MM.1S (cell line): ENCODE measurements at regions not wholly inside any gene's neighbourhood (a gene's known extent, or its start where the extent isn't known, plus 50 kb on each side); places are given as distances from the start of the nearest gene placed in this dataset.

ENCODE experiments used
- EZH2 ChIP-seq: fragments of 300-600 bp; sonication (generic); optimal IDR thresholded peaks from 2 replicates; pipeline ENCODE3; 2017; ENCODE audit warnings: low read depth, mild to moderate bottlenecking, antibody characterized with exemption, low read length, mixed read lengths
- TF ChIP-seq, protein P1 (sequence below): fragments of 300-600 bp; sonication (generic); IDR thresholded peaks from 2 replicates; pipeline ENCODE4 v1.5.1; 2016; ENCODE audit warnings: antibody characterized with exemption, low read length, mixed read lengths

DNA sequence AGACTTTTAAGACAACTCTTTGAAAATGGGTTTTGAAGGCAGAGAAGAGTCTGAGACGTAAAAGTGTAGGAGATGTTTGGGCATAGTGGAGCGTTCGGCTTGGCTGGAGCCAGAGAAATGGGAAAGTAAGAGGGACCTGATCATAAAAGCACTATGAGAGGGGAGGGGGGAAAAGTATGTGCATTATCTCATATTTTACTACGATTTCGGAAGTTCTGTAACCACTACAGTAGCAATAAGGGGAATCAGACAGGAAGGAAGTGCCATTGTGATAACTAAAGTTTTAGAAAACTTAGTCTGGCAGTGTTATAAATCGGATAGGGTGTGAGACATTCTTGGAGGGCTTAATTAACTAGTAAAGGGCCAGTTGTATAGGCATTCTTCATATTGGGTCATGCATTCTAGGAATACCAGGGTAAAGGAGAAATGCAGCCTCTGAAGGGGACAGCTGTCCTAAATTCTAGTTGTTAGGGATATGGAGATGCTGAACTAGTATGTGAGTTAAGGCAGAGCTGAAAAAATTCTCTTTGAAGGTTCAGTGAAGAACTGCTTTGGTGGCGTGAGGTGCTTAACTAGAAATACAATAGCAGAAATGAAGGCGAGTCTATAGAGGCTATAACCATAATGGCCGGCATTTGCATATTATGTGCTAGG, 83.8 kb upstream of the FREM1 start:
- TF ChIP-seq, protein P1, sequence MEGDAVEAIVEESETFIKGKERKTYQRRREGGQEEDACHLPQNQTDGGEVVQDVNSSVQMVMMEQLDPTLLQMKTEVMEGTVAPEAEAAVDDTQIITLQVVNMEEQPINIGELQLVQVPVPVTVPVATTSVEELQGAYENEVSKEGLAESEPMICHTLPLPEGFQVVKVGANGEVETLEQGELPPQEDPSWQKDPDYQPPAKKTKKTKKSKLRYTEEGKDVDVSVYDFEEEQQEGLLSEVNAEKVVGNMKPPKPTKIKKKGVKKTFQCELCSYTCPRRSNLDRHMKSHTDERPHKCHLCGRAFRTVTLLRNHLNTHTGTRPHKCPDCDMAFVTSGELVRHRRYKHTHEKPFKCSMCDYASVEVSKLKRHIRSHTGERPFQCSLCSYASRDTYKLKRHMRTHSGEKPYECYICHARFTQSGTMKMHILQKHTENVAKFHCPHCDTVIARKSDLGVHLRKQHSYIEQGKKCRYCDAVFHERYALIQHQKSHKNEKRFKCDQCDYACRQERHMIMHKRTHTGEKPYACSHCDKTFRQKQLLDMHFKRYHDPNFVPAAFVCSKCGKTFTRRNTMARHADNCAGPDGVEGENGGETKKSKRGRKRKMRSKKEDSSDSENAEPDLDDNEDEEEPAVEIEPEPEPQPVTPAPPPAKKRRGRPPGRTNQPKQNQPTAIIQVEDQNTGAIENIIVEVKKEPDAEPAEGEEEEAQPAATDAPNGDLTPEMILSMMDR: no peak
- no peak for TF ChIP-seq EZH2
